HL-60 (cell line): ENCODE measurements at regions not wholly inside any gene's neighbourhood (a gene's known extent, or its start where the extent isn't known, plus 50 kb on each side); places are given as distances from the start of the nearest gene placed in this dataset.

Experiments used
- CTCF ChIP-seq: IDR thresholded peaks from one replicate; pipeline ENCODE4 v1.5.1; 2011; ENCODE audit warnings: low read length, control low read depth, inconsistent platforms; ENCODE audit not compliant: insufficient read depth
- GABPA ChIP-seq: IDR thresholded peaks from 2 replicates; pipeline ENCODE4 v1.6.1; 2012; ENCODE audit warnings: low read depth
- POLR2AphosphoS5 ChIP-seq: IDR thresholded peaks from 2 replicates; pipeline ENCODE4 v1.6.1; 2012; ENCODE audit warnings: low read depth
- REST ChIP-seq: IDR thresholded peaks from 2 replicates; pipeline ENCODE4 v1.6.1; 2012; ENCODE audit warnings: low read depth; ENCODE audit not compliant: insufficient replicate concordance
- SPI1 ChIP-seq: IDR thresholded peaks from 2 replicates; pipeline ENCODE4 v1.6.1; 2012; ENCODE audit warnings: low read depth, mild to moderate bottlenecking, borderline replicate concordance

GRCh38 chr7:153407291-153408046 lies 644.7 kb upstream of the DPP6 start:
- TF ChIP-seq POLR2AphosphoS5, result no peak
- TF ChIP-seq CTCF, result no peak
- TF ChIP-seq REST, result no peak
- no peak for TF ChIP-seq SPI1
- no peak for TF ChIP-seq GABPA
